HG02870 (cell line): ENCODE measurements at regions not wholly inside any gene's neighbourhood (a gene's known extent, or its start where the extent isn't known, plus 50 kb on each side); places are given as distances from the start of the nearest gene placed in this dataset.
"Not testable (repeated sequence)": the region's sequence is repeated elsewhere in the genome, so short reads cannot be mapped to it uniquely, and the experiment has no call there.

Experiments used
- ATAC-seq: cut with Tn5 transposase; IDR thresholded peaks from one replicate; pipeline ENCODE4 v1.9.1; 2021; ENCODE audit warnings: mild to moderate bottlenecking, moderate library complexity; ENCODE audit not compliant: unreplicated experiment

GRCh38 chr4:140219567-140219966 lies 65.6 kb upstream of the MAML3 start:
- no peak for ATAC-seq

DNA sequence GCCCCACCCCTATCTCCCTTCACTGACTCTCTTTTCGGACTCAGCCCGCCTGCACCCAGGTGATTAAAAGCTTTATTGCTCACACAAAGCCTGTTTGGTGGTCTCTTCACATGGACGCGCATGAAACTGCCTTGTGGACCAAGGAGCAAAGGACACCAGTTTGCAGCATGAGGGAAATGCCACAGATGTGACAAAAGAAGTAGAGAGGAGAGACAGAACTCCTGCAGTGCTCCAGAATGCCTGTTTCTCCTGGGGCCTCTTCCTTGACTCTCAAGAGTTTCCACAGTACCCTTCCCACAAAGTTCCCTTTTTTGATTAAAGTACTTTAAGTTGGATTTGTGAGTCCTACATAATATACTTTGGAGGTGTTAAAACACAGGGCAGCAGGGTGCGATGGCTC lies 65.1 kb upstream of the MAML3 start:
- ATAC-seq, result not testable (repeated sequence)

GRCh38 chr4:140213749-140214148 lies 59.8 kb upstream of the MAML3 start:
- ATAC-seq, result no peak

DNA sequence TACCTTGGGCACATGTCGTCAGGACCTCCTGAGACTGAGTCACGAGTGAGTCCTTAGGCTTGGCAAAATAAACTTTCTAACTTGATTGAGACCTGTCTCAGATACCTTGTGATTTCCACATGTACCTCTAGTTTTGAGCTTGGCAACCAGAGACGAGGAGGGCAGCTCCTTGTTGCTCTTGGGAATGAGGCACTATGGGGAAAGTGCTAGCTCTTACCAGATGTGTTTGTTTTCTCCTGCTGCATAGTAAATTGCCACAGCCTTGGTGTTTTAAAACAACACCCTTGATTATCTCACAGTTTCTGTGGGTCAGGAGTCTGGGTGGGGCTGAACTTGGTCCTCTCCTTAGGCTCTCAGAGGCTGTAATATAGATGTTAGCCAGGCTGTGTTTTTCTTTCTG lies 59.1 kb upstream of the MAML3 start:
- no peak for ATAC-seq

- ATAC-seq, result no peak
These were observed 58.7 kb upstream of the MAML3 start for GRCh38 chr4:140212646-140213045.

GRCh38 chr4:140212194-140212593 lies 58.2 kb upstream of the MAML3 start:
- ATAC-seq, result no peak

DNA sequence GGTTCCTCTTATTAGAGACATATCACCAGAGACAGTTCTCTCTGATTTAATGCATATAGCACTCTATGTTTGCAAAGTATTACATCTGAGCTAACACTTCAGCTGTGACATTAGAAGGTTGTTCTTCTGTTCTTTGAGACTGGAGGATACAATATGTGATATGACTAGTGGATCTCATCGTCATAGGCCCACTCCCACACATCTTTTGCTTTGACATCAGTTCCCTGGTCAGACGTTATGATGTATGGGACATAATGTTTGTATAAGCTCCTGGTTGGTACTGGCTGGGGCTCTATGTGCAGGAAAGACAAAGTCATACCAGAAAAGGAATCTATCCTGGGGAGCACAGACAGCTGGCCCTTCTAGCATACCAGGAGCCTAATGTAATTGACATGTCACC lies 57.7 kb upstream of the MAML3 start:
- no peak for ATAC-seq

DNA sequence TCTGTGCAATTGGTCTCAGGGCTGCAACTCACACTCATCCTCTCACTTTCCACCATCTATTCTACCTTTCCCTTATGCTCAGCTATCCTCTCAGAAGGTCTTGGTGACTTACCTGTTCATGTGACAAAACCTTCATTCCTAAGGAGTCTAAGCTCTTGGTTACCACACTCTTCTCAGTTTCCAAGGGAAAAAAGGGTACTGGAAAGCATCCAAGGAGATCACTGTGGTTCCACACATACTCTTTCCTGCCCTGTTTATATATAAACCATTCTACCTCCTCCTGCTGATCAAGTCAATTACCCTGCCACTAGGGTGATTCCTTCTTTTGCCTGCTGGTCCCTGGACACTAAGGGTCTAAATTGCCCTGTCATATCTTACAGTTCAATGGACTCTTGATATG lies 57.2 kb upstream of the MAML3 start:
- ATAC-seq, result no peak

GRCh38 chr4:140208921-140209320 lies 54.9 kb upstream of the MAML3 start:
- ATAC-seq, result no peak
